ENCODE measurements at regions not wholly inside any gene's neighbourhood (a gene's known extent, or its start where the extent isn't known, plus 50 kb on each side); places are given as distances from the start of the nearest gene placed in this dataset.

DNA sequence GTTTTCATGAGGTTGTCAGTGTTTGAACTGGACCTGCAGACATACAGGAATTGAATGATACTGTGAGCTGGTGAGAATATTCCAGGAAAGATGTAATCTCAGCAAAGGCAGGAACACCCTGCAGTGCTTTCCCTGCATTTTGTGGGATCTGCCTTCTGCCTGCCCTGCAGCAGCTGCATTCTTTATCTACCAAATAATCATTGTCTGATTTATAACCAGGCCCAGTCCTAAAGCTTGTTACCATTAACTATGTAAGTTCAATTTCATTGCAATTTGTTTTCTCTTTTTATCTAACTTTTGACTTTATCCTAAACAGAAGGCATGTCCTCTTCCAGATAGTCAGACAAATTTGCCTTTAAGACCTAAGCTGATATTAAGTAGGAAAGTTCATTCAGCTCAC is 99.8 kb upstream of the NOCT start:
- H3K36me3 ChIP-seq (ENCODE audit: insufficient read depth, low read length) = no peaks in the 10 kb centered on the region
- H3K4me2 ChIP-seq (ENCODE audit: low read depth, low read length, poor library complexity, severe bottlenecking) = no peak overlapping the region
- H3K9me3 ChIP-seq (ENCODE audit: insufficient read depth, low read depth, low read length) = no peaks in the 10 kb centered on the region
- H2AFZ ChIP-seq (ENCODE audit: low read length) = no peak overlapping the region
- H4K20me1 ChIP-seq (ENCODE audit: insufficient read depth, low read length, poor library complexity, severe bottlenecking) = no peaks in the 10 kb centered on the region
- H3K79me2 ChIP-seq (ENCODE audit: insufficient read depth, low read length) = no peaks in the 10 kb centered on the region
- no peaks in the 10 kb centered on the region for H3K27me3 ChIP-seq (ENCODE audit: insufficient read depth, low read length, poor library complexity, severe bottlenecking)
- no peak overlapping the region for H3K9ac ChIP-seq (ENCODE audit: low read depth, low read length, poor library complexity, severe bottlenecking)
- H3K4me1 ChIP-seq (ENCODE audit: insufficient read depth, low read length, poor library complexity, severe bottlenecking) = no peaks in the 10 kb centered on the region
- no peaks in the 10 kb centered on the region for H3F3A ChIP-seq (ENCODE audit: low read depth)
- H3K9me2 ChIP-seq (replicated peaks; ENCODE audit: low read depth, low read length) = no peaks in the 10 kb centered on the region
- no peak for TF ChIP-seq EZH2phosphoT487 (IDR thresholded peaks at IDR 0.05; ENCODE audit: borderline replicate concordance)
- TF ChIP-seq, protein P1, sequence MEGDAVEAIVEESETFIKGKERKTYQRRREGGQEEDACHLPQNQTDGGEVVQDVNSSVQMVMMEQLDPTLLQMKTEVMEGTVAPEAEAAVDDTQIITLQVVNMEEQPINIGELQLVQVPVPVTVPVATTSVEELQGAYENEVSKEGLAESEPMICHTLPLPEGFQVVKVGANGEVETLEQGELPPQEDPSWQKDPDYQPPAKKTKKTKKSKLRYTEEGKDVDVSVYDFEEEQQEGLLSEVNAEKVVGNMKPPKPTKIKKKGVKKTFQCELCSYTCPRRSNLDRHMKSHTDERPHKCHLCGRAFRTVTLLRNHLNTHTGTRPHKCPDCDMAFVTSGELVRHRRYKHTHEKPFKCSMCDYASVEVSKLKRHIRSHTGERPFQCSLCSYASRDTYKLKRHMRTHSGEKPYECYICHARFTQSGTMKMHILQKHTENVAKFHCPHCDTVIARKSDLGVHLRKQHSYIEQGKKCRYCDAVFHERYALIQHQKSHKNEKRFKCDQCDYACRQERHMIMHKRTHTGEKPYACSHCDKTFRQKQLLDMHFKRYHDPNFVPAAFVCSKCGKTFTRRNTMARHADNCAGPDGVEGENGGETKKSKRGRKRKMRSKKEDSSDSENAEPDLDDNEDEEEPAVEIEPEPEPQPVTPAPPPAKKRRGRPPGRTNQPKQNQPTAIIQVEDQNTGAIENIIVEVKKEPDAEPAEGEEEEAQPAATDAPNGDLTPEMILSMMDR (conservative IDR thresholded peaks at IDR 0.05; ENCODE audit: low read length) = no peak
- no peak overlapping the region for H3K4me3 ChIP-seq (ENCODE audit: low read length, poor library complexity, severe bottlenecking)

DNA sequence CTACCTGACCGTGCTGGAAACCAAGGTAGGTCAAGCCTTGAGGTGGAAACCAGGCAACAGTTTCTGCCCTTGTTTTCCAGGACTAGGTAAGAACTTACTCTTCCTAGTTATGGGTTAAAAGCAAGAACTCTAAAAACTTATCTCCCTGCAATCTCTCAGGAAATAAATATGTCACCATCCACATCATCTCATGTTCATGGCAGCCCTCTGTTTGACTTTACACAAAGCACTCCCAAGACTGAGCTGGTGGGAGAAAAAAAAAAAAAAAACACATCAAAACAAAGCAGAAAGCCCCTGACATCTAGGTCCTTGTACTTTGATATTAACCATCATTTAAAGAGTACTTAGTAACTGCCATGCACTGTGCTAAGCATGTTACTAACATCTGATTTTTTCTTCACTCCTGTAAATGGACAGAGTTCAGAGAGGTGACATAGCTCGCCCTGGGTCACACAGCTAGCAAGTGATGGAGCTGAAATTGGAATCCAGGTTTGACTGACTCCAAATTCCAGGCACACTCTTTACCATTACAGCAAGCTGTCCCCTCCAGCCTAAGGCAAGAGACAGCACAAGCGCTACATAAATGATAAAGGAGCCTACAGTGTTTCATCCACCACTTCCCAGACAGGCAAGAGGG is 102.8 kb upstream of the NOCT start:
- Histone ChIP-seq H3K9ac (ENCODE audit: low read depth, low read length, poor library complexity, severe bottlenecking) (no peak overlapping the region), H4K20me1 (ENCODE audit: insufficient read depth, low read length, poor library complexity, severe bottlenecking) (no peaks in the 10 kb centered on the region), H3F3A (ENCODE audit: low read depth) (no peaks in the 10 kb centered on the region), H3K9me2 (replicated peaks; ENCODE audit: low read depth, low read length) (no peaks in the 10 kb centered on the region), H3K4me3 (ENCODE audit: low read length, poor library complexity, severe bottlenecking) (no peak overlapping the region), H3K4me1 (ENCODE audit: insufficient read depth, low read length, poor library complexity, severe bottlenecking) (no peaks in the 10 kb centered on the region), H3K9me3 (ENCODE audit: insufficient read depth, low read depth, low read length) (no peaks in the 10 kb centered on the region), H3K36me3 (ENCODE audit: insufficient read depth, low read length) (no peaks in the 10 kb centered on the region), H3K27me3 (ENCODE audit: insufficient read depth, low read length, poor library complexity, severe bottlenecking) (no peaks in the 10 kb centered on the region), H3K79me2 (ENCODE audit: insufficient read depth, low read length) (no peaks in the 10 kb centered on the region), H2AFZ (ENCODE audit: low read length) (0 out of 2 replicates have a peak overlapping the region, but pooled peaks have one; percentile 15), H3K4me2 (ENCODE audit: low read depth, low read length, poor library complexity, severe bottlenecking) (no peak overlapping the region)
- no peak for TF ChIP-seq EZH2phosphoT487 (IDR thresholded peaks at IDR 0.05; ENCODE audit: borderline replicate concordance)
- TF ChIP-seq, protein P1 (conservative IDR thresholded peaks at IDR 0.05; ENCODE audit: low read length) = no peak

DNA sequence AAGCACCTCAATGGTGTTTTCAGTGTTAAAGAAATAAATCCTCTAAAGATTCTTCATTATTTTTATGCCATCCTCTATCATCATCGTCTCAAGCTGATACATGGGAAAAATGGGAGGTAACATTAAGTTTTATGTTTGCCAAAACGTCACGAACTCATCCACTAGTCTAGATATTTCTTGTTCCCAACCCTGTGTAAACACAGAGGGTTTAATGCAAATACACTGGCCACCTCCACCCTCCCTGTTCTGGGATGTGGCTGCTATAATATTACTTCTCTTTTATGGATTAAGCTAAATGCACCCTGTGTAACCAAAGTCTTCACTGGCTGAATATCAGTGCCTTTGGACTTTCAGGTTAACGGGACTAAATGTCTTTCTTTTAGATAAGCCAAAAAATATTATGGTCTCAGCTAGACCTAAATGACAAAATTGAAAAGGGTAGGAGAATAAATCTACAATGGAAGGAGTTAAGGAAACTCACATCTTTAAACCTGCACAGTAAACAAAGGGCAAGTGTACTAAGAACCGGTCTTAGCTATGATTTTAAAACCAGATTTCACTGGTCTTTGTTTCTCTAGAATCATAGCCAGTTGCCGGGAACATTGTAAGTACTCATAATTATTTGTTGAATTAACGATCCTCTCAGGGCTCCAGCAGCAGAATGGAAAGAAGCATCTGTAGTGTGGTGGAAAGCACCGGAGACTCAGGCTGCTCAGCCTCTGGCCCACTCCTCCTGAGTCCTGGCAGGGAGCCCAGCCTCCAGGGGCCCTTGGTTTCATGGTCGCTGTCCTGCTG is 103.5 kb upstream of the NOCT start:
- Histone ChIP-seq H3K9me3 (ENCODE audit: insufficient read depth, low read depth, low read length) (no peaks in the 10 kb centered on the region), H3K79me2 (ENCODE audit: insufficient read depth, low read length) (no peaks in the 10 kb centered on the region), H3K36me3 (ENCODE audit: insufficient read depth, low read length) (no peaks in the 10 kb centered on the region), H4K20me1 (ENCODE audit: insufficient read depth, low read length, poor library complexity, severe bottlenecking) (no peaks in the 10 kb centered on the region), H3K9me2 (replicated peaks; ENCODE audit: low read depth, low read length) (no peaks in the 10 kb centered on the region), H3K9ac (ENCODE audit: low read depth, low read length, poor library complexity, severe bottlenecking) (no peak overlapping the region), H3K27me3 (ENCODE audit: insufficient read depth, low read length, poor library complexity, severe bottlenecking) (no peaks in the 10 kb centered on the region), H3F3A (ENCODE audit: low read depth) (no peaks in the 10 kb centered on the region), H3K4me2 (ENCODE audit: low read depth, low read length, poor library complexity, severe bottlenecking) (no peak overlapping the region), H3K4me1 (ENCODE audit: insufficient read depth, low read length, poor library complexity, severe bottlenecking) (no peaks in the 10 kb centered on the region), H3K4me3 (ENCODE audit: low read length, poor library complexity, severe bottlenecking) (no peak overlapping the region), H2AFZ (ENCODE audit: low read length) (0 out of 2 replicates have a peak overlapping the region, but pooled peaks have one; percentile 15)
- TF ChIP-seq, protein P1 (conservative IDR thresholded peaks at IDR 0.05; ENCODE audit: low read length) = no peak
- no peak for TF ChIP-seq EZH2phosphoT487 (IDR thresholded peaks at IDR 0.05; ENCODE audit: borderline replicate concordance)
